ENCODE measurements at regions not wholly inside any gene's neighbourhood (a gene's known extent, or its start where the extent isn't known, plus 50 kb on each side); places are given as distances from the start of the nearest gene placed in this dataset.

DNA sequence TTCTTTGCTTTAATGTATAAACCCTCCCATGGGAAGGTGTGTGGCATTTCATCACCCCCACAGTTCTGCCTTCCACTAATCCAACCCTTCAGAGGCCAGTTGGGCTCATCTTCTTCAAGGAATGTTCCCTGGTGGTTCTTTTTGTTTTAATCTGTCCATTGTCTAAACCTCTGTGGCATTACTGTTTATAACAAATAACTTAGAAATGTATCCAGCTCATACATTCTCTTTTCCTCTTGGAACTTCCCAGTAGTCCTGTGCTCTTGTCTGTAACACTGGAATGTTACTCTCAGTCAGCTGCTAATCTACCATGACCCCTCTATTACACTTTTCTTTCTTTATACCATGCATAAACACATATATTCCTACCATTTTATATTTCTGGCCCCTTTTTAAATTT lies 213.5 kb upstream of the TARS1 start:
- H3K9me3 ChIP-seq, result peaks cover 0 to 8% (median 0%) of the 10 kb centered on the region in 11 donors
- intact Hi-C loops (cut with DNase I), result no loop called here
- H3K27me3 ChIP-seq, result no peaks in the 10 kb centered on the region
- no peaks in the 10 kb centered on the region for H3K36me3 ChIP-seq
- peak overlapping the region in 4 of 10 donors; percentile 2 to 33 (median 17) for H3K27ac ChIP-seq
- no peak overlapping the region for H3K4me3 ChIP-seq
- H3K4me1 ChIP-seq, result peaks cover 0 to 32% (median 12%) of the 10 kb centered on the region in 9 donors
- DNase-seq, result no peak
- ATAC-seq, result no peak
- TF ChIP-seq, protein P1, sequence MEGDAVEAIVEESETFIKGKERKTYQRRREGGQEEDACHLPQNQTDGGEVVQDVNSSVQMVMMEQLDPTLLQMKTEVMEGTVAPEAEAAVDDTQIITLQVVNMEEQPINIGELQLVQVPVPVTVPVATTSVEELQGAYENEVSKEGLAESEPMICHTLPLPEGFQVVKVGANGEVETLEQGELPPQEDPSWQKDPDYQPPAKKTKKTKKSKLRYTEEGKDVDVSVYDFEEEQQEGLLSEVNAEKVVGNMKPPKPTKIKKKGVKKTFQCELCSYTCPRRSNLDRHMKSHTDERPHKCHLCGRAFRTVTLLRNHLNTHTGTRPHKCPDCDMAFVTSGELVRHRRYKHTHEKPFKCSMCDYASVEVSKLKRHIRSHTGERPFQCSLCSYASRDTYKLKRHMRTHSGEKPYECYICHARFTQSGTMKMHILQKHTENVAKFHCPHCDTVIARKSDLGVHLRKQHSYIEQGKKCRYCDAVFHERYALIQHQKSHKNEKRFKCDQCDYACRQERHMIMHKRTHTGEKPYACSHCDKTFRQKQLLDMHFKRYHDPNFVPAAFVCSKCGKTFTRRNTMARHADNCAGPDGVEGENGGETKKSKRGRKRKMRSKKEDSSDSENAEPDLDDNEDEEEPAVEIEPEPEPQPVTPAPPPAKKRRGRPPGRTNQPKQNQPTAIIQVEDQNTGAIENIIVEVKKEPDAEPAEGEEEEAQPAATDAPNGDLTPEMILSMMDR (IDR thresholded peaks at IDR 0.05), result no peak

DNA sequence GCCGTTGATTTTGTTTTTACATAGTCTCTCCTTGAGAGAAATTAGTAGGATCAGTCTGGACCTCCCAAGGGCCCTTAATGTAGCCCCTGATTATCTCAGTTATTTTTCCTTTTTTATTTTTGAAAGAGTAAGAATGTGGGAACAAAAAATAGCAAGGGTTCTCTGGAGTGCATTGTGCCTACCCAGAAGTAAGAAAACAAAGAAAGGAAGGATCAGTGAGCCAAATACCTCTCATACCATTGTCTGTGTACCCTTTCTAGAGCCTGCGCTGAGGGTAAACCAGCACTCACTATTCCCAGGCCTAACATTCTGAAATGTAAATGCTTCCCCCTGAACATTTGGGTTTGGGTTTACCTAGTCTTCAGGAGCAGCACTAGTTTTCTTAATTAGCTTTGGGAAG lies 213.0 kb upstream of the TARS1 start:
- no peak for ATAC-seq
- H3K9me3 ChIP-seq, result peaks cover 0 to 8% (median 0%) of the 10 kb centered on the region in 11 donors
- H3K4me1 ChIP-seq, result peaks cover 0 to 32% (median 12%) of the 10 kb centered on the region in 9 donors
- TF ChIP-seq, protein P1 (IDR thresholded peaks at IDR 0.05), result no peak
- intact Hi-C loops (cut with DNase I), result no loop called here
- no peaks in the 10 kb centered on the region for H3K27me3 ChIP-seq
- H3K36me3 ChIP-seq, result no peaks in the 10 kb centered on the region
- no peak for DNase-seq
- 66 to 78% methylated on average over 2 of the region's 2 CpGs for WGBS, 2 donors
- H3K27ac ChIP-seq, result peak overlapping the region in 2 of 10 donors; percentile 17 to 22
- H3K4me3 ChIP-seq, result no peak overlapping the region

DNA sequence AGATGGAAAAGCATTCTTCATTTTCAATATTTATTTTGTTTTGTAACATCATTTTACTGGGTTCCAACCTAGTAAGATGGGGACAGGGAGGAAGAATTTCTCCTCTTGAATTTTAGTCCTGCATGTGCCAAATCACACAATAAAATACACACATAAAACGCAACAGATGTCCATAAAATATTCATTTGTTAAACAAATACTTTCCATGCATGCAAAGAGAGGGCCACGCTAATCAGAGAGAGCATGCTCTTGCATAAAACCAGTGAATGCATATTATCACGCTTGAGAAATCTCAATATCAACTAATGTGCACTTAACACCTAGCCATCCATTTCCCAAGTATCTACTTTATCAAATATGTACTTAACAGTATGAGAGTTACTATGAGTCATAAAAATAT lies 212.6 kb upstream of the TARS1 start:
- intact Hi-C loops (cut with DNase I), result no loop called here
- Histone ChIP-seq H3K4me3 (no peak overlapping the region), H3K9me3 (peaks cover 0 to 8% (median 0%) of the 10 kb centered on the region in 11 donors), H3K27ac (no peak overlapping the region), H3K27me3 (no peaks in the 10 kb centered on the region), H3K36me3 (no peaks in the 10 kb centered on the region), H3K4me1 (peaks cover 0 to 32% (median 12%) of the 10 kb centered on the region in 9 donors)
- ATAC-seq, result no peak
- no peak for DNase-seq
- TF ChIP-seq, protein P1 (IDR thresholded peaks at IDR 0.05), result no peak
- WGBS, 2 donors, result 94 to 95% methylated on average over 3 of the region's 3 CpGs

DNA sequence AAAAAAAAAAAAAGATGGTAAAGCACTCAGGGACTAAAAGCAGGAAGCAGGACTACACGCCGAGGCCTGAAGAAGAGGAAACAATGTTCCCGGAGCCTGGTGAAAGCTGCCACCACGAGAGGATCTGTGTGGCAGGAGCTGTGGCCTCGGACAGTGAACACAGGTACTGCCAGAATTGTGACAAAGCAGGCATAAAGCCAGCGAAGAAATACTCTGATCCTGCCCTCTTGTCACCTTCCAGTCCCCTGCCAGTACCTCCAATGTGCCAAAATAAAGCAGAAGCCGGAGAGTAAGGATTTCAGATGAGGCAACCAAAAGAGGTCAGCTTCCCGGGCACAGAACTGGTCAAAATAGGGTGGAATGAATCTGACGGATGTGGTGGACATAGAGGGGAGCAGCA lies 211.5 kb upstream of the TARS1 start:
- intact Hi-C loops (cut with DNase I), result no loop called here
- ATAC-seq, result peak; percentile 12 to 78 (median 58)
- peak overlapping the region in 3 of 10 donors; percentile 35 to 66 (median 38) for H3K27ac ChIP-seq
- peak in 1 of 2 donors; percentile 16 for DNase-seq
- peaks cover 0 to 24% (median 11%) of the 10 kb centered on the region in 9 donors for H3K4me1 ChIP-seq
- H3K4me3 ChIP-seq, result no peak overlapping the region
- TF ChIP-seq, protein P1 (IDR thresholded peaks at IDR 0.05), result no peak
- no peaks in the 10 kb centered on the region for H3K36me3 ChIP-seq
- H3K27me3 ChIP-seq, result no peaks in the 10 kb centered on the region
- WGBS, 2 donors, result 39 to 48% methylated on average over 9 of the region's 9 CpGs
- H3K9me3 ChIP-seq, result peaks cover 0 to 8% (median 0%) of the 10 kb centered on the region in 11 donors

Measured in heart right ventricle (tissue), 16 donors.